ENCODE measurements at regions not wholly inside any gene's neighbourhood (a gene's known extent, or its start where the extent isn't known, plus 50 kb on each side); places are given as distances from the start of the nearest gene placed in this dataset.
"Not testable (repeated sequence)": the region's sequence is repeated elsewhere in the genome, so short reads cannot be mapped to it uniquely, and the experiment has no call there.

DNA sequence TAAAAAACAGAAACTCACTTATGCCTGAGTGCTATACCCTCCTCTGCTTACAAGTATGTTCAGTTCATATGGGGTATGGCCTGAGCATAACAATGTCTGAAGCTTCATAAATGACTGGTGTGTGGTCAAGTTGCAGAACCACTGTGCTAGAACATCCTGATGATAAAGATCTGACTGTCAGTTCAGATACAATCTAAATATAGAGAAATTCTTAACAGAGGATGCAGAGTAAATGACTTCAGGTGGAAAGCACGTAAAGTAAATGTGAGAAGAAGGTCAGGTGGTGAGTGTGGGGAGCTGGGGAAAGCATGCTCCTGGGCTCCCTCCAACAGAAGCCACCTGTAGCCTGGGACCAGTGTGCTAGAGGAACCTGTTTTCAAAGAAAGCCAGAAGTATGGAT is 926.2 kb downstream of the TSN start:
- DNase-seq = no peak

DNA sequence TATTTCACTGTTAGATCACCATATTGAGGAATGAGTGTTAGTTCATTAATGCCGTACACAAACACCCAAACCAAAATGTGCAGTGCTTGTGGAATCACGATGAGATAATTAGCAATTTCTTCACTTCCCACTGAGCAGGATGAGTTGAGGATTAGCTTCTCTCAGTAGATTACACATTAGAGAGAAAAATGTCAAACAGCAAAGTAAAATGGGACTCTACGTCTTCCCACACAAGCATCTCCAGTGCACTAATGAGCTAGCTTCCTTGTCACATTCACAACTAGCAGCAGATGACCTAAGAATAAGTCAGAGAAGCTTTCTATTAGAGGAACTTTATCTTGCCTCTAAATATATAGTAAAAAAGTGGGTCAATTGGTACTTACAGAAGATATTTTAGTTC is 926.9 kb downstream of the TSN start:
- no peak for DNase-seq

DNA sequence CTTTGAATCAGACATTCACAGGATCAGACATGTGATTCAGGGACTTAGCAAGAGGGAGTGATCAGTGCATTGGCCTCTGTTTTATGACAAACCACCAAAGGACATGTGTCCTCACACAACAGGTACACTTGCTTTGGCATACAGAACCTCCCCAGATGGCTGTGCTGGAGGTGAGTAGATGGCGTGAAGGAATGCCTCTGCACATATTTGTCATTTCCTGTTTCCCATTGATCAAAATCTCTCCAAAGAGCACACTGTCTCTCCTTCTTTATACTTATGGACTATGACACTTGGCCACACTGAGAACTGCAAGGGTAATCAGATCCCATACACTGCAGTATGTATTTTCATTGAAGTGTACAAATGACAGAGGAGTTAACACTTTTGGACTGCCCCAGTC is 927.6 kb downstream of the TSN start:
- DNase-seq = no peak

DNA sequence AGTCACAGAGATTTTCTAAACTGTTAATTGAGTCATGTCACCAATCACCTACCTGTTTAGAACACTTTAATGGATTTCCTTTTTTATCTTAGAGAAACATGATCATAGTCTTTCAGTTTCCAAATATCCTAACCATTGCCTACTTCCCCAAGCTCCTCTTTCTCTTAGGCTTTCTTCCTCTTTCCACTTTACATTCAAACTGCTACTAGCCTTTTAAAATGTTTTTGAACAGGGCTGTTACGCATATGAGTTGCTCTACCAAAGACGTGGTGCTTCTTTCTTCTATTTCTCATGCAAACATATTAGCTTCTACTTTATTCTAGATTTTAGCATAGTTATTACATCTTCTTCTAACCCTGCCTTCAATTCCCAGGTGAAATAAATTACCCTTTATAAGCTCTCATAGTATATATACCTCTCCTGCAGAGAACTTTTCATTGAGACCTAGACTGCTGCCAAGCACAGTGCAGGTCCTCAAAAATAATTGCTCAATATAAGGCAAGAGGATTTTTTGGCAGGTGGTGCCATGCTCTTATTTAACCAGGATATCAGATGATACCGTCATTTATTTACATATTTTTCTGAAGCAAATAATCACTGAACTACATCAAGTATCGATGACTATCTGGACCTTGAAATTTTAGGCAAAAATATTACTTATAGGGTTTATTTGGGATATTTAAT is 937.1 kb downstream of the TSN start:
- DNase-seq = no peak

DNA sequence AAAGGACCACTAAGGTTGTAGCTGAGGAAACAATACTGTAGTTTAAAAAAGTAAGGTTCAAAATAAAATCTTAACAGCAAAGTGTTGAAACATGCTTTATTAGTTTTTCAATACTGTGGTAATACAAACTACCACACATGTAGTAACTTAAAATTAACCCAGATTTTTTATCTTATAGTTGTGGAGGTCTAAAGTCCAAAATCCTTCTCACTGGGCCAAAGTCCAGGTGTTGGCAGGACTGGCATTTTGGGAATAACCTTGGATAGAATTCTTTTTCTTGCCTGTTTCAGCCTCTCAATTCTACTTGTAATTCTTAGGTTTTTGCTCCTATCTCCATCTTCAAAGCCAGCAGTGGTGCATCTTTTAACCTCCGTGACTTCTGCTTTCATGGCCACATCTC is 942.0 kb downstream of the TSN start:
- no peak for DNase-seq

DNA sequence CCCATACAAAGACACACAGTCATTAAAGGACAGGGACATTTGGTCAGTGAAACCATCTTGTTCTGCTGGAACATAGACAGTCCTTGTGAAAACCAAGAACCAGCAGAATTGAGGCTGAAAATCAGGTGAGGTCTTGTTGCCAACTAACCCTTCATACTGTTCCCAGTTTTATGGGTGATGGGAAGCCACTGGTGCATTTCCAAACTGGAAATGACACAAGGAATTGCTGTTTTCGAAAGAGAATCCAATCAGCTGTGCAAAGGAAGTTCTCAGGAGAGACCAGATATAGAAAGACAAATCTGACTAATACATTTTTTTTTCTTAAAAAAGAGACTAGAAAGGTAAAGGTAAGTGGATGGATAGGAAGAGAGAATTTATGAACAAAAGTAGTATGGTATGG is 948.2 kb downstream of the TSN start:
- no peak for DNase-seq

DNA sequence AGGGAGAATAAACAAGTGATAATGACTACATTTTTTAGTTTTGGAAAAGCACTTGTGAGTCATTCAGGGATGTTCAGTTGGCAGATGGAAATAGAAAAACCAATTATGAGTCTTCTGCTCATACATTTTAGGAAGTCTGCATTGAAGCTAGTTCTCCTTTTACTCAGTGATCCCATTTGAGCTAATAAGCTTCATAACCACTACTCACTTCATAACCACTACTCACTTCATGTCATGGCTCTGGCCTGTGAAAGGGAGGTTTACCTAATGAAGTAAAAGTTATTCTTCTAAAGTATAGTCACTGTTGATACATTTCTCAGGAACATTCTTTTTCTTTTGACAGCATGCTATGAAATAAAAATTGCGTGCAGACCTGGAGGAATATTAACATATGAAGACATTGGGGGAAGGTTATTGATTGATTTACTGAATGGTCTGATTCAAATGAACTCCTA is 948.7 kb downstream of the TSN start:
- no peak for DNase-seq

DNA sequence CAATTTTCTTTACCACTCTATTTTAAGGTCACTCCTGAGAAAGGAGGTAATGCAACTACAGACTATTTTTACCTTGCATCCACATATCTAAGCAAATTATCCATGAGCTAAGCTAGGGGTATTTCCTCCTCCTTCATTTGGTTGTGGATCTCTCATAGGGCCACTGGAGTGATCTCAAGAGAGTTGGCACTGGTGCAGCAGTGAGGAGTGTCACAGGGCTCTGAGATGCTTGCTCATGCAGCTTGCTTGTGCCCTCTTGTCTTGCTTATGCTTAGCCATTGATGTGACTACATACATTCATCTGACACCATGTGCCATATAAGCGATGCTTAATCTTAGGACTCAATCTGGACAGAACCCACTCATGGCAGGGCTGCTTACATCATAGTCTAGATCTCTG is 950.3 kb downstream of the TSN start:
- no peak for DNase-seq

DNA sequence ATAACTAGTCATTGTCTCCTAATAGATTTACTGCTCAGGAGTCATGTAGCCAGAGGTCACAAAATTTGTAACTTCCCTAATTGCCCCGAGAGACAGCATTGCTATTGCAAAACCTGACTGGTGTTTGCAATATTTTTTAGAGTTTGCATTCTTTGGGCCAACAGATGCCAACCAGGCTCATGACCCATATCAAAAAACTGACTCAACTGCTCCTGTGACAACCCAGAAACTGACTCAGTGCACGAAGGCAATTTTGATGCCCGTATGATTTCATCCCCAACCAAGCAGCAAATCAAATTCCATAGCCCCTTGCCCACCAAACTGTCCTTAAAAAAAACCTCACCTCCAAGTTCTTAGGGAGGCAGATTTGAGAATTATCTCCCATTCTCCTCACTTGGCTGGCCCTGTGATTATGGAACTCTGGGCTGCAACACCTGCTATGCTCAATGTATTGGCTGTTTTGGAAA is 951.3 kb downstream of the TSN start:
- DNase-seq = no peak

DNA sequence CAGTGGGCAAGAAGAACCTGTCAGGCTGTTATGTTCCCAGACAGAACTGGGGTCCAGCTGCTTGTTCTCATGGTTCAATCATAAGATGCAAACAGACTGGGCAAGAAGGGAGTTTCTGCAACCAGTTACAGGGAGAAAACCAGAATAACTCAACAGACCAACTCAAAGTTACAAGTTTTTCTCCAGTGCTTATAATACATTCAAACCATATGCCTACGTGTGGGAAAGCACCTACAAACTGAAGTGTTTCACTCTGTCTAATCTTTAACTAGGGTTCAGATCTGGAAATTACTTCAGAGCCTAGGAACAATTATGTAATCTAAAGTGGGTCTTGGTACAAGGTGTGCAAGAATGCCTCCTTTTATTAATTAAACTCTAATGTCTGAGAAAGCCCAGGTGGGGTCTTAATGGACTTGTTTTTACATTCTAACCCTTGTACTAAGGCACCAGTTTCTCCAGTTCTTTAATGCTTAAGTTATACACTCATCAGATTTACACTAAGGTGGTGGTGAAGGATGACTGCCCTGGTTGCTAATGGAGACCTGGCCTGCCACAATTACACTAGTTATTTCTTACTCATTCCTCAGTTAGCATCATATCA is 951.9 kb downstream of the TSN start:
- DNase-seq = no peak

DNA sequence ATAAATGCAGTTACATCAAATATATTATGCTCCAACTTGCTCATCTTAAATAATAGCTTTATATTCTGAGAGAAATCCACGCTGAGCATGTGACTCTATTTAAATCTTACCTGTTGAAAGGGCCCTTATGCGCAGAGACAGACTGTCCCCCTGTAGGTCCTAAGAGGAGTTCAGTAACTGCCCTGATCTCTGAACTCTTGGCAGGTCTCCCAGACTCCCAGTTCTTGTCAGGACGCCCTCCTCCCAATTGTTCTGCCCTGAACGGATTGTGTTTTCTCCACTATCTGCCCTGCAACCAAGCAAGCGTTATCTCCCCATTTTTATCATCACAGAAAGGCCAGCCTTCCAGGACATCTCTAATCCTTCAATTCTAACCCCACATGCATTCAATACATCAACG is 954.6 kb downstream of the TSN start:
- DNase-seq = no peak

DNA sequence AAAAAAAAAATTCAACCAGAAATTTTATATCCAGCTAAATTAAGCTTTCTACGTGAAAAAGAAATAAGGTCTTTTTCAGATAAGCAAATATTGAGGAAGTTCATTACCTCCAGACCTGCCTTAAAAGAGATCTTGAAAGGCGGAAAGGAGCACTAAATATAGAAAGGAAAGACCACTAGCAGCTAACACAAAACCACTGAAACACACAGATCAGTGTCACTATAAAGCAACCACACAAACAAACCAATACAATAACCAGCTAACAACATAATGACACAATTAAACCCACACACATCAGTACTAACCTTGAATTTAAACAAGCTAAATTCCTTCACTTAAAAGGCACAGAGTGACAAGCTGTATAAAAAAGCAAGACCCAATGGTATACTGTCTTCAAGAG is 958.3 kb downstream of the TSN start:
- no peak for DNase-seq

DNA sequence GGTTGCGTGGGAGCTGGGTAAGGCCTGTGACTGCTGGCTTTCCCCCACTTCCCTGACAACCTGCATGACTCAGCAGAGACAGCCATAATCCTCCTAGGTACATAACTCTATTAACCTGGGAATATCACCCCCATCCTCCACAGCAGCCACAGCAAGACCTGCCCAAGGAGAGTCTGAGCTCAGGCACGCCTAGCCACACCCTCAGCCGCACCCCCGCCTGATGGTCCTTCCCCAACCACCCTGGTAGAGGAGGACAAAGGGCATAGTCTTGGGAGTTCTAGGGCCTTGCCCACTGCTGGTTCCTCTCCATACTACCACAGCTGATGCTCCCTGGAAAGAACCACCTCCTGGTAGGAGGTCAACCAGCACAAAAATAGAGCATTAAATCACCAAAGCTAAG is 965.4 kb downstream of the TSN start:
- not testable (repeated sequence) for DNase-seq

DNA sequence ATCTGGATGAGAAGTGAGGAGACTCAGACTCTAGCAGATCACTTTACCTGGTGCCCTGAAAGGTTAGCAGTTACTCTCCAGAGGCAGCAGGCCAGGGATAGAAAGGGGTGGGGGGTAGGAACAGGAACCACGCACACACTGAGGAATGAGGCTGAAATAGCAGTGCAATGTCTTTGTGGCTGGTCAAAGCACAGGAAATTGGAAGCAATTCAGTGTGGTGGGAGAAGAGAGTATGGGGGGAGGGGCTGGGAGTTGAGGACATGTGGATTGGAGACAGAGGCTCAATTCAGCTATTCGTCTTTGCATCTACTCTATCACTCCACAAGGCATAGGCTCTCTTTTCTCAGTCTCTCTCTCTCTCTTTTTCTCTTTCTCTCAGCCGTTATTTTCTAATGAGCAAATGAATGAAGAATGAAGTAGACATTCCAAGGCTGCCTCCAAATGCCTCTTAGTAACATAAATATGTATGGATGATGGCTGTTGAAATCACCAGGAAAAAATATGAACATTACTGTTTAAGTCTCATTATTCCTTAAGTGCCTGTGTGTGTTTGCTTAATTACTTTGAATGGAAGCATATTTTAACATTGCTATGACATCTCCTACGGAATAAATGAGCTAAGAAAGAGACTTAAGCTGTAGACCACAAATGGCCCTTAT is 979.4 kb downstream of the TSN start:
- no peak for DNase-seq

DNA sequence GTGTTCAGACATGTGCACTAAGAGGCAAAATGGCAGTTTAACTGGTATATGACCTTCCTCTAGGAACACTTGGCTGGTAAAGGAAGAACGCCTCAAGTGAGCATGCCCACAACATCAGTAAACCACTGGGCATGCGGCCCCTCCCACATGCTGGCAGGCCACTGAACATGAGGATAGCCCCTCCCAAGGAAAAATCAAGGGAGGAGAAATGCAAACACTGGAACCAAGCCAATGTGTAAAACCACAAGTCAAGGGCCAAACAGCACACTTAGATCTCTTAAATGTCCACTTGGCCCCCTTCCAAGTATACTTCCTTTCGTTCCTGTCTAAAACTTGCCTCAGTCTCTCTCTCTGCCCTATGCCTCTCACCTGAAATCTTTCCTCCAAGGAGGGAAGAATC is 980.8 kb downstream of the TSN start:
- DNase-seq = no peak

DNA sequence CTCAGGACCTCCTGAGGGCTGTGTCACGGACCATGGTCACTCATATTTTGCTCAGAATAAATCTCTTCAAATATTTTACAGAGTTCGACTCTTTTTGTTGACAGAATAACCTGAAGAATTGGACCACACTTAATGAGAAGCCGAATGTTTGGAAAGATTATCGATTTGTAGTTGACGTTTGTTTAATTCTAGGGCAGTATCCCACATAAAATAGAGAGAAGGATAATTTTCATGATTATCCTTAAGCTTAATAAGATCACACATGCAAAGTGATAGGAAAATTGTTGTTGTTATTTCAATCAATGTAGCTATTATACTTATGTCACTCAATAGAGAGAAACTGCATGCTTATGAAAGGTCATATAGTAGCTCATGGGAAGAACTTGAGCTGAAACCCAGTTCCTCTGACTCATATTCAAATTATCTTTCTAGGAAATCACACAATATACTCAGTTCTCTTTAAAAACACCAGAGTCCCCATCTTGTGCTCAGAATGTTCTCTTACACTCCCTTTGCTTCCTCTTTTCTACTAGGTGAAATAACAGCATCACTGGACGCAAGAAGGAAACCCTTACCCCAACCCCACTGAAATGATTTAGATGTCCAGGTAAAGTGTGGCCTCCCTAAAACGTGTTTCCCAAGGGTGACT is 982.1 kb downstream of the TSN start:
- DNase-seq = no peak

DNA sequence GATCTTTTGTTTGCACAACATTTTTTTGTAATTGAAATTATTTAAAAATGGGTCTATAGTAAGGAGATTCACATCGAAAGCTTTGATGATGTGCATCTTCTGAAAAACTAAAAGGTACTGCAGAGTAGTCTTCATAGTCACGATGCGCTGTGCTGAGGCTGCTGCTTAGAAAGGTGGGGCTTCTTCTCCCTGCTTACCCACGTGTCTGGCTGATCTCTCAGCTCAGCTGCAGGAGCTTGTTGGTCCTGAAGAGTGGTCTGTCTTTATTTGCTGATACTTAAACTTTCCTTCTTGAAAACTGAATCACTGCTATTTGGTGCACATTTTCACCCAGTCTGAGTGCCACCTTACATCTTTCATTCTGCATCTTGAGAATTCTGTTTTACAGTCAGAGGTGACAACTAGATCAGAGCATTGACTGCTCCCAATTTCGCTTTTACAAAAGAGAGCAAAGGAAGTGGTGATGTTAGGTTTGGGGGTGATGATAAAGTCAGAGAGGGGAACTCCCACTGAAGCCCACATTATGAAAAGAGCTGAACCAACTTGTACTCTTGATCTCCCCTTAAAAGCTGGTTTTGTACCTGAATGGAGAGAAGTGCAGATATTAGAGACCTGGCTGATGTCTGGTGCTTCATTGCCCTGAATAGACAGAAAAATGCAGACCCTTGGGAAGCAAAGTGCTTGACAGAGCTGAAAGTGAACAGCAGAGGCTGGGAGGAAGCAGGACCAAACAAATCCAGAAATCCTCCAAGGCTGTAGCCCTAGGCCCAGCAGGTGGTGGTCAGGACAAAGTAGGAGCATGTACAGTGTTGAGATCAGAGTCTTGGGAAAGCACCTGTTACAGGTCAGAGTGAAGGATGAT is 984.5 kb downstream of the TSN start:
- DNase-seq = no peak

DNA sequence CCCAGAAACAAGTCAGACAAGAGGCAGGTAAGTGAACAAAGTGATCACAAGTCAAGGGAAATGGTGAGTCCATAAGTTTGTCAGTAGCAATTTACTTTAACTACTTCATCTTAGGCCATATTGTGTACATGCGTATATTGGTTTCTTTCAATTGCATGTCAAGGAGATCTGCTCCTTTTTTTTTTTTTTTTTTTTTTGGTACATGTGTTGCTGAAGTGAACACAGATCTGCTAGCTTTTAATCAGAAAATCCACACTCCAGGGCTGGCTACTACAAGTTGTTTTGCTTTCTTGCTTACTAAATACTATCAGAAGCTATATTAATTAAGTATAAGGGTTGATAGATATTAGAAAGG is 985.1 kb downstream of the TSN start:
- DNase-seq = no peak

DNA sequence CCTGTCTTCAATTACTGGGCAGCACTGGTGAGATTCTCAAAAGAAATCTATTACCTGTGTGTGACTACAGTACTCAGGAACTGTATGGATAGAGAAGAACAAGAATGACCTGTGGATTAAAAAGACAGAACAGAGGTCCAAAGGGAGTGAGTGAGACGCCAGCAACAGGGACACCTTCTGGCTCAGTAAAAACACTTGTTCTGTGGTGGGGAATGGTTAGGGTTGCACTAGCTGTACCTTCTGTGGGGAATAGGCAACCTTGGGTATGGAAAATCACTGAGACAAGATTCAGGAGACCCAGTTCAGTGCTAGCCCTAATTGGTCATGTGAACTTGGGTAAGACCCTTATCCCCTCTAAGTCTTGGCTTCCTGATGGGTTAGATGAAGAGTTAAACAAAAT is 986.0 kb downstream of the TSN start:
- DNase-seq = no peak

DNA sequence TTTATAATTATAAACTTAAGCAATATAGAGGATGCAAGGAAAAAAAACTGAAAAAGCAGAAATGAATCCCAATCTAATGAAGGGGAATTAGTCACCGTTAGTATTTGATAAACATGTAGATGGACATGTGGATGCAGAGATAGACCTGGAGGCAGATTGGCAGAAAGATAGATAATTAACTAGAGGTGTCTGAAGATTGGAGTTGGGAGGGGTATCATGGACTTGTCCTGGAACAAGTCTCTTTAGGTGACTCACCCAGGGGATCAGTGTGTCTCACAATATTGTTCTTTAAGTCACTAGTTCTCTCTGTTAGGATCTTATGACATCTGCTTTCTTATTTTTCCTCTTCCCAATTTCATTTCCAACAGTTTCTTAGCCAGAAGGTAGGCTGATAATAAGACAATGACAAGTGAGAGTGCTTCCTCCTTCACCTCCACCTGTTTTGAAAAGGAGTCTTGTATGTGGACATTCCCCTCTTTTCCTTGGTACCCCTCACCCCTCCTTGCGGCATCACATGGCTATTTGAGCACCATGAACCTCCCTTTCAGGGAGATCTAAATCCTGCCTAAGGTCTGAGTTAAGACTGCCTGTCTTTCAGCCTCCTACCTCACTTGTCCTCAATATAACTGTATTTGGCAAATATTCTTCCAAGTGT is 987.7 kb downstream of the TSN start:
- DNase-seq = no peak

DNA sequence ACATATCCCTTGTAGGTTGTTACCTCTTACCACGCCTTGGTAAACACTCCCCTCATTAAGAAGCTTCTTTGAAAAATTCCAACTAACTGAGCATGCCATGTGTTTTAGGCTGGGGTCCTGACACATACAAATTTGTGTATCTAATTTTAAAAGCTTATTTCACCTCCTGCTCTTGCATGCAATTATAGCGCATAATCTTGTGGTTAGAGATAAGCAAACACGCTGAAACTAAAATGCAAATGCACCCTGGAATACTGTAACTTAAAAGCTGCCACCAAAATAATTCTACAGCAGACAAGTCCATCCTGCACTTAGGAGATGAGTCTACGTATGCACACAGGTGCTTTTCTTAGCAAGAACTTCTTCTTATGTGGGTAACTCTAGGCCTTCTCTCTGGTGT is 990.2 kb downstream of the TSN start:
- DNase-seq = no peak

DNA sequence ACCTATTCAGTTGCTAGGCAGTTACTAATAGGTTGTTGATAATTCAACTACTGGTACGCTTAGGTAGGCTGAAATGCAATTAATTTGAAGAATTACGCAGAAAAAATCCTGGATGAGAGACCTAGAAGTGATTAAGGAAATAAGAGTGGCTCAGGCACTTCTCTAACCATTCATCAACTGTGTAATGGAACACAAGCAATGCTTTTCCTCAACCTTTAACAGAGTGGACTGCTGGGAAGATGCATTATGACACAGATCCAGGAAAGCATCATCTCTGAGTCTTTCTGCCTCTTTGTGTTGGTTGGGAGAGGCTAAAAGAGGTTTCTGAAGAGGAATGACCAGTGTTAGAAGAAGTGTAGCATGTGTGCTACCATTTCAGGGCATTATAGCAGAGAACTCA is 992.2 kb downstream of the TSN start:
- DNase-seq = no peak

All from SIG-M5 (cell line).